Right kidney (tissue), 1 donor: ENCODE measurements at regions not wholly inside any gene's neighbourhood (a gene's known extent, or its start where the extent isn't known, plus 50 kb on each side); places are given as distances from the start of the nearest gene placed in this dataset.
"Not testable (repeated sequence)": the region's sequence is repeated elsewhere in the genome, so short reads cannot be mapped to it uniquely, and the experiment has no call there.

Experiments used
- DNase-seq: peaks from one replicate; pipeline ENCODE4 v3.0.0-alpha.2; 2016

DNA sequence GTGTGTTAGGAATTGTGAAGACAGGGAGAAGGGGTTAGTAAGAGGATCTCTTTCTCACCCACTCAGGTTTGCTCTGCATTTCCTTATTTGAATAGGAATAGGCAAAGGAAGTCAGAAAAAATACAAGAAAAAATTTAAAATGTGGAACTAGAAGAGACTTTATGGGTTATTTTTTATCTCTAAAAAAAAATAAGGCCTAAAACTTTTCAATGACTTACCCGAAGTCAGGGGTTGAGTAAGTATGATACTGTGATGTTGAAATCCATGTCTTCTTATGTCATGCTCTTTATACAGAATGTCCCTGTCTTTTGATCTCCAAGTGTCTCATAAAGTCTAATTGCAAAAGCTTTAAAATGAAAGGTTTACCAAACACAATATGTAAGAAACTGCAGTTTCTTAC, 148.3 kb upstream of the PIK3R1 start:
- no peak for DNase-seq

DNA sequence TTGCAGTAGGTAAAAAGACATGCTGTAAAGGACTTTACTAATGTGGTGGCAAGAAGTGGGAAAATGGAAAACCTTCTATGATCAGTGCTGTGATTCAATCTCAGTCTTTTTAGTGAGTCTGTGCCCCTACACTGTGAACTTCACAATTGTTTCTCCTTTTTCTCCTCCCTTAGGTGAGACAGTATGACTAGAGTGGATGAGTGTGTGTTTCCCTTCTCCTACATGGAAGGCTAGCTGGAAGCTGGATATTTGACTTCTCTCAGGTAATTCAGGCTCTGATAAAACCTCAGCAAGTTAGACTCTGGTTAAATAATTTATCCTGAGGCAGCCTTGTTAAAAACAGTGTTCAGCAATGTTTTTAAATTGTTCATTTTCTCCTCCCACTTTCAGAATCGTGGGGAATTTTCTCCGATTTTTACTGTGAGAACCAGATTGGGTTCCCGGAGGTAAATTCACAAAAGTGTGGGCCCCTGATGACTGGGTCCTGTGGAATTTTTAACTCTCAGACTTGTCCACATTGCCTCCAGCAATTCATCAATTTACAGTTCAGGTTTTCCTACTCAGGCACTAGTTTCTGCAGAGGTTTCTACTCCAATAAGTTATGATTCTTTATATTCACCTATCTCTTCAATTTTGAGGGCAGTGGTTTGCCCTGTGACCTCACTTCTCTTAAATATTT, 149.1 kb upstream of the PIK3R1 start:
- DNase-seq: no peak

DNA sequence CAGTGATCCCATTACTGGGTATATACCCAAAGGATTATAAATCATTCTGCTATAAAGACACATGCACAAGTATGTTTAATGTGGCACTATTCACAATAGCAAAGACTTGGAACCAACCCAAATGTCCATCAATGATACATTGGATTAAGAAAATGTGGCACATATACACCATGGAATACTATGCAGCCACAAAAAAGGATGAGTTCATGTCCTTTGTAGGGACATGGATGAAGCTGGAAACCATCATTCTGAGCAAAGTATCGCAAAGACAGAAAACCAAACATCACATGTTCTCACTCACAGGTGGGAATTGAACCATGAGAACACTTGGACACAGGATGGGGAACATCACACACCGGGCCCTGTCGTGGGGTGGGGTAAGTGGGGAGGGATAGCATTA, 150.2 kb upstream of the PIK3R1 start:
- not testable (repeated sequence) for DNase-seq

DNA sequence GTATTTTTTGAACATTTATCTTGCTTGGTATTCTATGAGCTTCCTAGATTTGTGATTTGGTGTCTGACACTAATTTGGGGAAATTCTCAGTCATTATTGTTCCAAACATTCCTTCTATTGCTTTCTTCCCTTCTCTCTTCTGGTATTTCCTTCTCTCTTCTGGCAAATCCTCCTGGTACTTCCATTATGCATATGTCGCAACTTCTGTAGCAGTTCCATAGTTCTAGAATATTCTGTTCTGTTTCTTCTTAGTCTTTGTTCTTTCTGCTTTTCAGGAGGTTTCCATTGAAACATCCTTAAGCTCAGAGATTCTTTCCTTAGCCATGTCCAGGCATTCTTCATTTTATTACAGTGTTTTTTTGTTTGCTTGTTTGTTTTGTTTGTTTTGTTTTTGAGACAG, 155.2 kb upstream of the PIK3R1 start:
- no peak for DNase-seq

DNA sequence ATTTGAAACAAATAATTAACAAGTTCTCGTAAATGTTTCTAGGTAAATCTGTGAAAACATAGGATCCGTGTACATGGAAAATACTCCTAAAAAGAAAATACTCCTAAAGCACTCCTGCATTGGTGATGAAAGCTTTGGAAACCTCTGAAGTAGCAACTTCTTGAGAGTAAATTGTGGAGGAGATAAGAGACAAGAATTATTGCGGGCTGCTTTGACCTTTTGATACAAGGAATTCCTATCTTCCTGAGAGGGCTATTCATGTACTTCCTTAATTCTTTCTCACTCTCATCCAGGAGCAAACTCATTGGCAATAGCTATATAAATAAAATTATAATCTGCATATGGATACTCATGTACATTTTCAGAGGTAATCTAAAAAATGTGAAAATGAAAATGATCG, 158.4 kb upstream of the PIK3R1 start:
- no peak for DNase-seq

DNA sequence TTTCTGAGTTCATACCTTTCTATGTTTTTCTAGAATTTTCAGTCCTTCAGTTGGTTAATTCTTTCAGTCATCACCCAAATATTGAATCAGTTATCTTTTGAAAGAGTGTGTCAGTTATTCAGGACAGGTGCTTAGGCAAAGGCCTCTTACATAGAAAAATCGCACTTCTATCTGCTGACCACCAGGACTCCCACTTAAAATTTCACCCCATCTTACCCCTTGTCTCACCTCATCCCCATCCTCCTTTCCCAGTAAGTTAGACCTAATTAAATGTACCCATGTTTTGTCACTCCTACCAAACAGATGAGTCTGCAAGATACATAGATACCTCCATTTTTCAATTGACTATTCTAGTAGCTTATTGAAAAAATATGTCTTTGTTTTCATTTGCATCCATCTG, 159.9 kb upstream of the PIK3R1 start:
- no peak for DNase-seq

DNA sequence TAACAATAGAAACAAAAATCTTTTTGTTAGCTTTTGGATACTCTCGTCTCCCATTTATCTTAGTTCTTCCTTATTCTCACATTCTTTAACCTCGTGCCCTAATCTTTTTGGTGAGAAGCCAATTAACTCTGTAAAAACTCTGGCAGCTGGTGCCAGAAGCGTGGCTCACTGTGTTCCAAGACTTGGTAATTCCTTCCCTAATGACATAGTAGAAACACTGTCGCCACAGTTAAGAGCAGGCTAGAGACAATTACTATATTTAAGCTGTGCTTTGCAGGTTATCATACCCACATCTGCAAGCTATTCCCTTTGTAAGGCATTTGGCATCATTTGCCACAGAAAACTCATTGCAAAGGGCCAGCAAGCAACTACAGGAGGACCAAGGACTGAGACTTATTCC, 160.9 kb upstream of the PIK3R1 start:
- DNase-seq: no peak

DNA sequence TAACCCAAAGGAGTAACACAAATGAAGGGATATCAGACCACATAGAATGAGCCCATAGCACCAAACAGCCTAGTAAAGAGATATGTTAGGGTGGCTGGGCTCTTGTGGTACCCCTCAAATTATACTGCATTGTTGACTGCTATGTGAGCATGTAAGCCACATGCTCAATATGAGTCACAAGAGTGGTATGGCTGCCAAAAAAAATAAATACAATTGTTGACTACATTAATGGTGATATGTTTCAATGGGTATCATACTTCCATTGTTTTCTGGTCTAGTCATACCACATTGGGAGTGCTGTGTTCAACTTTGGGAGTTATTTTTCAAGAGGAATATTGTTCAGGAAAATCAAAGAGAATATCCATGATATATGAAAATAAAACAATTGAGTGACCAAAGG, 162.4 kb upstream of the PIK3R1 start:
- no peak for DNase-seq

DNA sequence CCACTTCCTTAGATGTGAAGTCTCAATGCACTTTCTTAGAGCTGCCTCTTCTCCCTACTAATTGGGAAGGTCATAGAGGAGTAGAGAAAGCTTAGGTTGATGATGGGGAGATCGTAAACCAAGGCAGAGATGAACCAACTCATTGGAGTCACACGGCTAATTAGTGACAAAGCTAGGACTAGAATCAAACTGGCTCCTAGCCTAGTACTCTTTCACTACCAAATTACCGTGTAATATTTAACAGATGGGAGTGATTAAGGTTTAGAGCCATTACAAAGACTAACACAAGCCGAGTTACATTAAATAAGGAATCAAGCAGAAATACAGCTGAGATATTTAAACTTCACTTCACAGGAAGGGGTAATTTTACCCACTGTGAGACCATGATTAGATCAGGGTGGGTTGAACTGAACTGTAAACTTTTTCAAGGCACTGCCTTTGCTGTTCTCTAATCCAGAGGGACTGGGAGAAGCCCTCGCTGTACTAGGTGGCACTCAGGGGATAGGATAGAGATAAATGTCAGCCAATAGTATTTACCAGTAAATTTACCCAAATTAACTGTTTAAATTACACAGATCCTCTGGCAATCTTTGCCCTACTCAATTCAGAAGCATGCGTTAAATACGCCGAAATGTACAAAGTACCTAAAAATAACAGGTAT, 166.4 kb upstream of the PIK3R1 start:
- DNase-seq: no peak

DNA sequence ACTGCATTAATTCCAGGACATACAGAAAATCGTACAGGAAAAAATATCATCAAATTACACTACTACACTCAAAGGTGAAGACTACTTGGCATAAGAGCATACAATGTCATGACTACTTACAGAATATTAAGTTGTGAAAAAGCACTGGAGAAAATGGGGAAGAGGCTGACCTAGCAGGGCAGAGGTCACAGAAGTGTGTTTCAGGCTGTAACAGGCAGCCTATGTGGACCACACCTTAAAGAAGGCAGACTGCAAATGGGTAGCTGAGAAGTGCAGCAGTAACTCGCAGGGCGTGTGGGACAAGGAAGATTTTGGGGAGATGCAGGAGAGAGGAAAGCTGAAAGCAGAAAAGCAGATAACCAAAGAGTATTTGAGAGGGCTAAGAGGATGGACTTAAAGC, 167.0 kb upstream of the PIK3R1 start:
- no peak for DNase-seq

DNA sequence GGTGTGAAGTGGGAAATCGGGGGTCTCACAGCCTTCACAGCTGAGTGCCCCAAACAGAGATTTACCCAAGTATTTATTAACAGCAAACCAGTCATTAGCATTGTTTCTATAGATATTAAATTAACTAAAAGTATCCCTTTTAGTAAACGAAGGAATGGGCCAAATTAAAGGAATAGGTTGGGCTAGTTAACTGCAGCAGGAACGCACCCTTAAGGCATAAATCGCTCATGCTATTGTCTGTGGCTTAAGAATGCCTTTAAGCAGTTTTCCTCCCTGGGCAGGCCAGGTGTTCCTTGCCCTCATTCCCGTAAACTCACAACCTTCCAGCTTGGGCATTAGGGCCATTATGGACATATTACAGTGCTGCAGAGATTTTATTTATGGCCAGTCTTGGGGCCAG, 167.5 kb upstream of the PIK3R1 start:
- not testable (repeated sequence) for DNase-seq

DNA sequence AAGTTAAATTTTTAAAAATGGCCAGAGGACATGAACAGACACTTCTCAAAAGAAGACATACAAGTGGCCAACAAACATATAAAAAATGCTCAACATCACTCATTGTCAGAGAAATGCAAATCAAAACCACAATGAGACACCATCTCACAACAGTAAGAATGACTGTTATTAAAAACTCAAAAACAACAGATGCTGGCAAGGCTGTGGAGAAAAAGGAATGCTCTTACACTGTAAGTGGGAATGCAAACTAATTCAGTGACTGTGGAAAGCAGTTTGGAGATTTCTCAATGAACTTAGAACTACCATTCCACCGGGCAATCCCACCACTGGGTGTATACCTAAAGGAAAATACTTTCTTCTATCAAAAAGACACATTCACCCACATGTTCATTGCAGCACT, 168.5 kb upstream of the PIK3R1 start:
- DNase-seq: no peak

DNA sequence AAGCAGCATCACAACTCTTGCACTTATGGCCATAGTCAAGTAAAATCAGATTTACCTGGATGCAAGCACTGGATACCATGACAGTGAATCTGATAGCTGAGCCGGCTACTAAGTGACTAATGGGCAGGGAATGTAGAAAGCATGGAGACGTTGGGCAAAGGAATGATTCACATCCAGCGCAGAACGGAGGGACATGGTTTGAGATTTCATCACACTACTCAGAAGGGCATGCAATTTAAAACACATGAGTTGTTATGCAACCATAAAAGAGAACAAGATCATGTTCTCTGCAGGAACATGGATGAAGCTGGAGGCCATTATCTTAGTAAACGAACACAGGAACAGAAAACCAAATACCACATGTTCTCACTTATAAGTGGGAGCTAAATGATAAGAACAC, 169.1 kb upstream of the PIK3R1 start:
- no peak for DNase-seq

DNA sequence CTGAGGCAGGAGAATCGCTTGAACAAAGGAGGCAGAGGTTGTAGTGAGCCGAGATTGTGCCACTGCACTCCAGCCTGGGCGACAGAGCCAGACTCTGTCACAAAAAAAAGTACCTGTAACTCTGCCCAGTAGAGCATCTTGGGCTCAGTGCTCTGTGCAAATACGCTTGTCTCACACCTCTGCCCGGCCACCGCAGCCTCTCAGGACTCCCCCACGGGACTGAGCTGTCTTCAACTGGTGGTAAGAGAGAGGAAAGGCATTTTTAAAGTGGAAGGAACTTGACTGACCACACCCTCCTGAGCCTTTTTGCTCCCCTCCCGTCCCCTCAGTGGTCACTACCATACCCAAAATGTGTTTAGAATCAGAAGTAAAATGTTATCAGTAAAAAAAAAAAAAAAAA, 174.3 kb upstream of the PIK3R1 start:
- DNase-seq: no peak

DNA sequence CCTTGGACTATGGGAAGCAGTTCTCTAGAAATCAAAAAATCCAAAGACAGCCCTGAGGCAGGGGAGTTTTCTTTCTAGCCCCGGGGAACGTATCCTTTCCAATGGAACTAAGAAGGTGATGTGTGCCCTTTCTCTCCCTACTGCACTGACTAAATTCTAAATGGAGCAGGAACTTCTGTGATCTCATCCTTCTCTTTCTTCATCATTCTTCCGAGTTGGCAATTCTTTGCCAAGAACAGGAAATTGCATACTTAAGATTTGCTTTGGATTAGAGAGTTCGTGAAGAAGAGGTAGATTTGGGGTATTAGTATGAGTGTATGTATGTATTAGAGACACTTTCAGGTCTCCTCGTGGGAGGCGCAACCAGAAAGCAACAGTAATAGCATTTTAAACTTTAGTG, 178.0 kb upstream of the PIK3R1 start:
- no peak for DNase-seq

DNA sequence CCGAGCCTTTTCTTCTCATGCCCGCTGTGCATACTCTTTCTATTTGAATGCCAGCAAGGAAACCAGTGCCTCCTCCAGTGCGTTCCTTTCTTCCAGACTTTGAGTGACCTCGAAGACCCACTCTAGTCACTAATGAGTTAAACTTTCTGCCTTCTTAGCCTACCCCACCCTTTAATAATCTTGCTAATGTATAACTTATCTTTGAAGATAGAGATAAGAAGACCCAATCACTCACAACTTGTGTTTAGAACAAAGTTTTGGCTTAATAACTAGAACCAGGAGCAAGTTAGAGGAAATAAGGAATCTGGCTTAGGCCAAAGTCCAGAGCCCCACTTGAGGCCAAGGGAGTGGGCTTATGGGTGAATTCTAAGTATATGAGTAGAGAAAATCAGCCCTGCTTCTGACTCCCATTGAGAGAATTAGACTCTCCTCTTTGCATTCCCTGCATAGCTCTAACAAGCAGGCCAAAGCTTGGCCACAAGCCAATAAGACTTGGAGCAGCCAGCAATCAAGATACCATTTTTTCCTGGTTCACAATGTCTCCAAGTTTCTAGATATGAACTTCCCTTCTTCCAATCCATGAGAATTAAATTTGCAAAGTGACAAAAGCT, 181.5 kb upstream of the PIK3R1 start:
- DNase-seq: no peak

DNA sequence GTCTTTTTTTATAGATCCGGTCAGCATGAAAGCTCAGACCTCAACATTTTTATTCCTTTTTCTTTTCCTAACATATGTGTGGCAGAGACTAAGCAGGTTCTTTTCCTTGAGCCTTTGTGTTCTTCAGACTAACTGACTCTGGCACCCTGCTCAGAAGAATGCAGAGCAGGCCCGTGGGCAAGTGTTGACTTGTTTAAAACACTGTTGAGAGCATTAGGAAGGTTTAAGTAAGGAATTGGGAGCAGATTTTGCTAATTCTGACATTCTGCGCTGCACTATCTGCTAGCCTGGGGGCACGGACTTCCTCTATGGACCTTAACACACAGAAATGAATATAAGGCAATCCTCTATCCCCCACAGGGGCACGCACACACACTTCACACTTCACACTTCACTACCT, 182.5 kb upstream of the PIK3R1 start:
- DNase-seq: no peak

DNA sequence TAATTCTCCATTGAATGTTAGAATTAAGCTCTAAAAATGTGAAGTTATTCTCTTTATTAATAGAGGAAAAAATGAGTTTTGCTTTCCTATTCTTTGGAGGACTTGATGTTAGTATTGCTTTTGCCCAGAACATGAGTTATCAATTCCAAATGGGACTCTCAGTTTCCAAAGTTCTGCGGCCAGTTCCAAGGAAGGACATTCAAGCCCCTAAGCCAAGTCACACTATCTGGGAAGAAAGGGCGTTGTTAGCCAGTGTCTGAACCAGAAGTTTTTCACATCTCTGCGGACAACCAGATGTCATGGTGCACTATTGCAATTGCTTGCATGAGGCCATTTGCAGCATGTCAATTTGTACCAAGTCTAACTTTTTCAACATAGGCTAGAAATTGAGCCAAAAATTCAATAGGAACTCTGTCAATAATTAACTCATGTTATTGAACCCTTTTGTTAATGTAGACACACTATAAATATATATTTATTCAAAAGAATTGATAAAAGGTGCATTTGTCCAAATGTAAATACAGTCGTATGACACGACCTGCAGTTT, 183.3 kb upstream of the PIK3R1 start:
- no peak for DNase-seq

DNA sequence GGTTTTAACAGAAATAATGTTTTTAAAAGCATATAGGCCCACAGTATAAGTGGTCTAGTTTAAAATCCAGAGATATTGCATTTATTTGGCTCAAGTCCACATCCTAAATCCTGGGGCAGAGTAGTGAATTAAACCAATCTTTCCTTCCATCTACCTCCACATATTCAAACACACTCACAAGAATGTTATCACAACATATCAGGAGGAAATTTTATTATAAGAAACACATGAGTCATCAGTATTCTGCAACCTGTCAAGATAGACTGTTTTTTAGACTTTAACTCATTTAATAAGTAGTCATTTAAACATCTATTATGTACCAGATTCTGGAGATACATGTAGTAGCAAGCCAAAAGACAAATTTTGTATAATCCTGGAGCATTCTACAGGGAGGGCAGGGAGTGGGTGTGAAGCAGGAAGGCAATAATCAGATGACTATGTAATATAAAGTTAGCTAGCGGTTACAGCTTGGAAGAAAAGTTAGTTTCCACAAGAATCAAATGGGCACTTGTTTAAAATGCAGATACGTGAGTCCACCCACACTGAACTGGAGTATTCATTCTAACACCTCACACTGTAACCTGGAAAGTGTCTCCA, 187.3 kb upstream of the PIK3R1 start:
- no peak for DNase-seq

DNA sequence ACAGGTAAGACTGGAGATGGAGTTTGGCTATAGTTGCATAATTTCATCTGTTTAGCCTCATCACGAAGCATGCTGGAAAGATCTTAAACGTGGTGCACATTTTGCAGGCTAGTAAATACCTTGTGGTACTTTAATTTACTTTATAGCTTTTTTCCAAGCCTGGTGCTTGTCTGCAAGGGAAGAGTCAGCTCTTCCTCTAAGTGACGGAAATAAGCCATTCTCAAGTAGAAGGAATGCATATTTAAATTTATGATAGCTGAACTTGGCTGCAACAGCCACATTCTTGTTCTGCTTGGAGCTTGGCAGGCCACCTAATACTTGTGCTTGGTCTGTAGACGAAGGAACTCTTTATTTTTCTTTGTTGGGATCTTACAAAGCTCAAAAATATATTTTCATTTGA, 188.0 kb upstream of the PIK3R1 start:
- DNase-seq: no peak

DNA sequence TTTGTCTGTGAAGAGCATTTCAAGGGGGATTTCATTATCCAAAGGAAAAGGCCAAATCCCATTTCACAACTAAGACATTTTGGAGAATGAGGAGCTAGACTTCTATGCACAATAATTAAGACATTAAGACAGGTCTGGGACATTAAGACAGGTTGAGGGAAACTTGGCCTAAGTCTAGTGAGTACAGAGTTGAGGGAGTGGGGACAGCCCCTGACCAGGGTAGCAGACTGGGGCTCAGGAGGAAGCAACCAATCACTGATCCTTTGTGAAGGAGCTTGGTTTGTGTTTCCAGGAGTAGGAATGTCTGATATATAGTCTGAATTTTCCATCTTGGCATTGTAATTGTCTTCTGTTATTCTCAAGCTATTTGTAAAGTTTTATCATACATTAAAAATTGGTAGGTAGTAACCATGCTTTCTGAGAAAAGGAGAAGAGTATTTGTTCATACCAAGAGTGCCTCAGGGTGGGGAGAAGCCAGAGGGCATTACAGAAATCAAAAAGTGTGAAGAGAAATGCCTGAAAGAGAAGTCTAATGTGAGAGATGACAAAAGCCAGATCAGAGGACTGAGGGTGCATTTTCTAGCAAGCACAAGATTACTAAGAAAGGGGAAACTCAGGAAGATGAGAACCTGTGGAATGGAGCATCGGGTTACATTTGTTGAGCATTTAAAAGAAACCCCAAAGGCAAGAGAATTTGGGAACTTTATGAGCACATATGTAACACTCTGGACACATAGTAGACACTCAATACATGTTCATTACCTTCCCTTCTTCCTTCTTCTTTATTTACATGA, 189.3 kb upstream of the PIK3R1 start:
- no peak for DNase-seq

DNA sequence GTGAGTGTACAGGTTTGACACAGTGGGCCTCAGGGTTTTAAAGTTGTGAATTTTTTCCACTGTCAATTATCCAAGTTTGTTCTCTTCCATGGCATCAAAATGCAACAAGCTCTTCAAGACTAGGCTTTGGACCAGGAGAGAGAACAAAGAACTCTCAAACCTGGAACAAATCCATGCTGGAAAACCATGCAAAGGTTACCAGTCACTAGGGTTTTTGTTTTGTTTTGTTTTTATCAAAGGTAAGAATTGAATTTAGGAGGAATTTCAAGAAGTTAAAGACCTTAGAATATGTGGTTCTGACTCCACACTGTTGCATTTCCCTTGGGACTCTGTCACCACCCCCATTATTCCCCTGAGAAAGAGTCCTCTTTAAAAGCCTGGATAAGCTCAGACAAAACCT, 191.1 kb upstream of the PIK3R1 start:
- no peak for DNase-seq

DNA sequence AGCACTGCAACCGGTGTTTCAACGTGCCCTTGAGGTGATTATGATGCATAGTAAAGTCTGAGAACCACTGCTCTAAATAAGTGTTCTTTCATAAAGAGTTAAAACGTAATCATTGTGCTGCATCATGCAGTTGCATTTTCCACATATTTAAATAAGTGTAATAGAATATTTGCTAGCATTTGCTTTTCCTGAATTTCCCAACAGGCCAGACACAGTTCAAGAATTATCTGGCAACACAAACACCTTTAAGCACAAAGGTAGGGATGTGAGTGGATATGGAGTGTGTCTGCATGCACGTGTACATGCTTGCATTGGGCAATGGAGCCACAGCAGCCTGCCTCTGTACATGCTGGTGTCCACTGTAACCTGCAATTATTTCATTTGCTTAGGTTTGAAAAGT, 193.6 kb upstream of the PIK3R1 start:
- DNase-seq: no peak
